Mammary epithelial cell (primary cell): ENCODE measurements at regions not wholly inside any gene's neighbourhood (a gene's known extent, or its start where the extent isn't known, plus 50 kb on each side); places are given as distances from the start of the nearest gene placed in this dataset.

Source experiments
- EZH2 ChIP-seq: IDR thresholded peaks from 2 replicates; pipeline ENCODE4 v1.6.1; 2012; ENCODE audit warnings: low read length, inconsistent platforms, borderline replicate concordance
- TF ChIP-seq, protein P1 (sequence below), 2 donors: IDR thresholded peaks in 1 of 2; conservative IDR thresholded peaks in 1 of 2; 2 replicates each; pipeline ENCODE4 v1.5.1; 2011 to 2012; ENCODE audit warnings: inconsistent platforms in 2 of 2, low read length in 2 of 2, mild to moderate bottlenecking in 2 of 2, control low read depth in 1 of 2, low read depth in 1 of 2; ENCODE audit not compliant: insufficient read depth in 1 of 2; ENCODE audit errors: extremely low read depth in 1 of 2

DNA sequence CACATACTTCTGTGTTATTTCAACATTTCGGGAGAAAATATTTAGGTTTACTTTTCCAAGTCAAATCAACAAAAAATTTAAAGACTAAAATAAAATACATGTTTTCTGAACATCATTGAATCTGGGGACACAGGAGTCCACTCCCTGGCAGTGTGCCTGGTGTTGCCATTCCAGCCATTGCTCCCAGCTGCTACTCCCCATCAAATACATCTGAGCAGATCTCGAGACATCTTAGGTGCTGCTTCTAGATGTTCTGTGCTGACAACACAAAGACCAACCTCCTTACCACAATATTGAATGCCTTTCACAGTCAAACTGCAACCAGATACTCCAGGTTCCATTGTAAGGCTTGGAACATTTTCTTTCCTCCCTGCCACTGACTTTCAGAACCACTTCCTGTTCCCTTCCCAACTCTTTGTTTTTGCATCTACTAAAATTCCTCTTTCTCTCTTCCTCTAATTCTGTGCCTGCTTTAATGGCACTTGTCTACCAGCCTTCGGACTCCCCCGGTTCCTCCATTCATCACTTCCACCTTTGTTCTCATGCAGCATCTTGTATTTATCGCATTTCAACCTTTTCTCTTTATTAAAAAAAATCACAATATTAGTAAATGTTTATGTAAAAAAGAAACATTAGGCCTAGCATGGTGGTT is 81.1 kb upstream of the SLC4A7 start:
- TF ChIP-seq, protein P1, sequence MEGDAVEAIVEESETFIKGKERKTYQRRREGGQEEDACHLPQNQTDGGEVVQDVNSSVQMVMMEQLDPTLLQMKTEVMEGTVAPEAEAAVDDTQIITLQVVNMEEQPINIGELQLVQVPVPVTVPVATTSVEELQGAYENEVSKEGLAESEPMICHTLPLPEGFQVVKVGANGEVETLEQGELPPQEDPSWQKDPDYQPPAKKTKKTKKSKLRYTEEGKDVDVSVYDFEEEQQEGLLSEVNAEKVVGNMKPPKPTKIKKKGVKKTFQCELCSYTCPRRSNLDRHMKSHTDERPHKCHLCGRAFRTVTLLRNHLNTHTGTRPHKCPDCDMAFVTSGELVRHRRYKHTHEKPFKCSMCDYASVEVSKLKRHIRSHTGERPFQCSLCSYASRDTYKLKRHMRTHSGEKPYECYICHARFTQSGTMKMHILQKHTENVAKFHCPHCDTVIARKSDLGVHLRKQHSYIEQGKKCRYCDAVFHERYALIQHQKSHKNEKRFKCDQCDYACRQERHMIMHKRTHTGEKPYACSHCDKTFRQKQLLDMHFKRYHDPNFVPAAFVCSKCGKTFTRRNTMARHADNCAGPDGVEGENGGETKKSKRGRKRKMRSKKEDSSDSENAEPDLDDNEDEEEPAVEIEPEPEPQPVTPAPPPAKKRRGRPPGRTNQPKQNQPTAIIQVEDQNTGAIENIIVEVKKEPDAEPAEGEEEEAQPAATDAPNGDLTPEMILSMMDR (conservative IDR thresholded peaks at IDR 0.05 in 1 of 2, IDR thresholded peaks at IDR 0.05 in 1 of 2; ENCODE audit: extremely low read depth in 1 of 2, insufficient read depth in 1 of 2, low read depth in 1 of 2, low read length in 2 of 2) = no peak
- TF ChIP-seq EZH2 = no peak
